IMR-90 (cell line): ENCODE measurements at regions not wholly inside any gene's neighbourhood (a gene's known extent, or its start where the extent isn't known, plus 50 kb on each side); places are given as distances from the start of the nearest gene placed in this dataset.

Experiments used
- CEBPB ChIP-seq: IDR thresholded peaks from 2 replicates; pipeline ENCODE4 v1.6.1; 2012; ENCODE audit warnings: low read depth, low read length, improper control_type of control experiment
- CTCF ChIP-seq: conservative IDR thresholded peaks from 2 replicates; pipeline ENCODE4 v1.5.1; 2012; ENCODE audit warnings: mild to moderate bottlenecking, low read depth, low read length, improper control_type of control experiment
- FOS ChIP-seq: fragments of 150-350 bp; IDR thresholded peaks from 2 replicates; pipeline ENCODE4 v1.6.1; 2016; ENCODE audit warnings: low read depth, low read length
- MAZ ChIP-seq: IDR thresholded peaks from 2 replicates; pipeline ENCODE4 v1.6.1; 2012; ENCODE audit warnings: low read depth, mild to moderate bottlenecking, low read length, improper control_type of control experiment, moderate library complexity, borderline replicate concordance
- MXI1 ChIP-seq: IDR thresholded peaks from 2 replicates; pipeline ENCODE4 v1.6.1; 2012; ENCODE audit warnings: low read depth, mild to moderate bottlenecking, low read length, moderate library complexity, borderline replicate concordance
- NFE2L2 ChIP-seq: fragments of 150-350 bp; IDR thresholded peaks from 2 replicates; pipeline ENCODE4 v1.6.1; 2016; ENCODE audit warnings: low read depth, mild to moderate bottlenecking, low read length
- POLR2A ChIP-seq: IDR thresholded peaks from 2 replicates; pipeline ENCODE4 v1.6.1; 2012; ENCODE audit warnings: mild to moderate bottlenecking, low read depth, low read length

DNA sequence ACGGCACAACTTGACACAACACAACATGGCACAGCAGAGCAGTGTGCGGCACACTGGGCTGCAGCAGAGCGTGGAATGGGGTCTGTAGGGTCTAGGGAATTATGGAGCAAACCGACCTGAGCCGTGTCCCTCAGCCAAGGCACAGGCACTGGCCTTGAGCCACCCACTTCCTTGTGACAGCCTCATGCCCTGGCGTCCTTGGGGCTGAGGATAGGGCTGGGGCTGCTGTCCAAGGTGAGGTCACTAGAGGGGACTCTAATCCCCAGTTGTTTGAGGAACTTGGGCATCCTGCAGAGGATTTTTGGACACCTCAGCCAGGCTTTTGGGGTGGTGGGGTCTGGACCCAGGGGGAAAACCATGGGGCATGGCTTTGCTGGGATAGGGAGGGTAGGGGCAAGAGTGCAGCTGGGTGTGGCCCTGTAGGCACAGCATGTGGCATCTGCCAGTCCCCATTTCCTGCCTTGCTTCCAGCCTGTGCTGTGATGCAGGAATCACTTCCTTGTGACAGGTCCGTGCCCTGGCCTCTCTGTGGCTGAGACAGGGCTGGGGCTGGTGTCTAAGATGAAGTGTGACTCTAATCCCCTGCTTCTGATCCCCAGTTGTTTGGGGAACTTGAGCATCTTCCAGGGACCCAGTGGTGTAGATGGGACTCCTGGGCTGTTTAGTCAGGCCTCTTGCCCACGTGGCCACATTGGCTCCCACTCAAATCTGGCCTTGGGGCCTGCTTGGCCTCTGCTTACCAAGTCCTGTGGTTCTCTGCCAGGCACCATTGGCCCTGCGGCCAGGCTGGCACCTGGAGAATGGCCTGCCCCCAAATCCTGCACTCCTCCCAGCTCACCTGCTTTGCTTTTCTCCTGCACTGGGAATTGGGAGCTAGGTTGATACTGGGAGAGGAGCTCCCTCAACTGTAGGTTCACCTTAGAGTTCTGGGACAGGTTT, 78.5 kb downstream of the SCGB2B2 start:
- TF ChIP-seq CTCF: no peak
- TF ChIP-seq POLR2A: no peak
- TF ChIP-seq MAZ: no peak
- no peak for TF ChIP-seq FOS
- no peak for TF ChIP-seq MXI1
- TF ChIP-seq CEBPB: no peak
- no peak for TF ChIP-seq NFE2L2
